Left colon (tissue), 2 donors: ENCODE measurements at regions not wholly inside any gene's neighbourhood (a gene's known extent, or its start where the extent isn't known, plus 50 kb on each side); places are given as distances from the start of the nearest gene placed in this dataset.
"Not testable (repeated sequence)": the region's sequence is repeated elsewhere in the genome, so short reads cannot be mapped to it uniquely, and the experiment has no call there.

Source experiments
- ATAC-seq: fragments of 200-7000 bp; cut with Tn5 transposase; one replicate; pipeline ENCODE4 v1.9.1; 2020; ENCODE audit warnings: mild to moderate bottlenecking, moderate library complexity
- DNase-seq, 2 donors: peaks; one replicate each; pipeline ENCODE4 v3.0.0-alpha.2; 2020
- intact Hi-C, 2 donors: fragments of 100-400 bp; cut with DNase I in 1 of 2; cut with micrococcal nuclease in 1 of 2; formaldehyde crosslinking; loops; one replicate each; pipeline versions ENCODE4 v1.11.2 to v1.14.0; 2022; cut with DNase I, micrococcal nuclease
- donor health status: DM: no; HTN: no; CAD: no.
- donor health status: DM: yes; HTN: yes; CAD: no.

DNA sequence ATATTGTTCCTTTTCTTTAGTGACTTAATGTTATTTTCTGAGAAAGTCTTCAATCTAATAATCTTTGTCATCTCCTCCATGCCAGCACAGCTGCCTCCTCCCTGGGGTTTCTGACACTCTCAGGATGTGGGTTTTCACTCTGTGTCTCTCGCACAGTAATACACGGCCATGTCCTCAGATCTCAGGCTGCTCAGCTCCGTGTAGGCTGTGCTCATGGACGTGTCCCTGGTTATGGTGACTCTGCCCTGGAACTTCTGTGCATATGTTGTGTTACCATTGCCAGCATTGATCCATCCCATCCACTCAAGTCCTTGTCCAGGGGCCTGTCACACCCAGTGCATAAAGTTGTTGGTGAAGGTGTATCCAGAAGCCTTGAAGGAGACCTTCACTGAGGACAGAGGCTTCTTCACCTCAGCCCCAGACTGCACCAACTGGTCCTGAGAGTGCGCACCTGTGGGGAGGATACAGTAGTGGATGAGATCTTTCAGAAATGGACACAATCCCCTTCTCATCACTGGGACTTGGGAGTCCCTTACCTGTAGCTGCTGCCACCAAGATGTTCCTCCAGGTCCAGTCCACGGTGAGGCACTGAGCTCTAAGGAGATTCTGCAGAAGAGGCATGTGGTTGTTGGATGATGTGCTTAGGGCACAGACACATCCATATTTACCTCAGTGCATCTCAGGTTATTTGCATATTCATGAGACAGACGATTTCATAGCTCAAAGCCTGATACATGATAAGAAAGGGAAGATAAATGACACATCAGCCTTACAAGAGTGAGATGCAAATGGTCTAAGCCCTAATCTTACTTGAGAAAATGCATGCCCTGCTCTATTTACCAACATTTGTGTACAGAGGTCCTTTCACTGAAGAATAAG is 114.7 kb downstream of the OR4M2 start:
- intact Hi-C loops, DNase-seq, ATAC-seq: not testable (repeated sequence)

GRCh38 chr15:22196423-22196822 is 116.1 kb downstream of the OR4M2 start:
- DNase-seq, intact Hi-C loops, ATAC-seq: not testable (repeated sequence)

- DNase-seq, intact Hi-C loops, ATAC-seq: not testable (repeated sequence)
Observed at GRCh38 chr15:22200417-22200816, 120.1 kb downstream of the OR4M2 start.

DNA sequence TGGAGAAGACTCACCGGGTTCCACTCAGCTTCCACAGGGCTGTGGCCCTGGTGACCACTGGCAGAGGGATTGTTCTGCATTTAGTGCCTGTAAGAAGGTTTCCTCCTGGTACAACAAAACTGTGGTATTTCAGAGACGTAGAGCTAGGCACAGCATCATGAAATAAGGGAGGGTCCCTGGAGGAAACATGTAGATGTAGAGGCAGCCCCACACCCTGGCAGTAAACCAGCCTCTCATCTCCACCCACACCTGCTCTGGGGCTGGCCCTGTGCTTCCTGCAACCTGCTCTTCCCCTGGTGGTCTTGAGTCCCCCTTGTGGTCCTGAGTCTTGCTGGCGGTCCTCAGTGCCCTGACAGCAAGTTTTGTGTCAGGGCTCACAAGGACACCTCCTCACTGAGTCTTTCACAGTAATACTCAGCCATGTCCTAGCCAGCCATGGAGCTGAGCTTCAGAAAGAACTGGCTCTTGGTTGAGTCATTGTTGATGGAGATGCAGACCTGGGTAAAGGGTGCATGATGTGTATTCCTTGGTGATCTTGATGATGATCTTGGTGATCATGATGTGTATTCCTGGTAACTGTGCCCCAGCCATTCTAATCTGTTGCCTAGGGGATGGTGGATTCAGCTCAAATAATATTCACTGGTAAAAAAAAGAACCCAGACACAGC is 121.8 kb downstream of the OR4M2 start:
- intact Hi-C loops, ATAC-seq, DNase-seq: not testable (repeated sequence)

- intact Hi-C loops, DNase-seq, ATAC-seq: not testable (repeated sequence)
Observed at GRCh38 chr15:22203208-22203607, 122.9 kb downstream of the OR4M2 start.

DNA sequence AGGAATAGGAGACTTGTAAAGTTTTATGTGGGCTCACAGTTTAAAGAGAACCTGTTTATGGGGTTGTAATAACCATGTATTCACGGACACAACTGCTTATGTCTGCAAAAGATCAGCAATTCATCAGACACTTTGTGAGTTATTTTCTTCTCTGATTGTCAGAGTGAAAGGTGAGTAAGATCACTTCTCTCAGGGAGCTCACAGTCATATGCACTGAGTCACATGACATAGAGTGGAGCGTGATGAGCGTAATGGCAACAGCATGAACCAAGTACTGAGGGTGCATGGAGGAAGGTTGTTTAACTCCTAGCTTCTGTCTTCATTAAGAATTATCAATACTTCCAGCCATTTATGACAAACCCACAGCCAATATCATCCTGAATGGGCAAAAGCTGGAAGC is 128.8 kb downstream of the OR4M2 start:
- DNase-seq, ATAC-seq, intact Hi-C loops: not testable (repeated sequence)

DNA sequence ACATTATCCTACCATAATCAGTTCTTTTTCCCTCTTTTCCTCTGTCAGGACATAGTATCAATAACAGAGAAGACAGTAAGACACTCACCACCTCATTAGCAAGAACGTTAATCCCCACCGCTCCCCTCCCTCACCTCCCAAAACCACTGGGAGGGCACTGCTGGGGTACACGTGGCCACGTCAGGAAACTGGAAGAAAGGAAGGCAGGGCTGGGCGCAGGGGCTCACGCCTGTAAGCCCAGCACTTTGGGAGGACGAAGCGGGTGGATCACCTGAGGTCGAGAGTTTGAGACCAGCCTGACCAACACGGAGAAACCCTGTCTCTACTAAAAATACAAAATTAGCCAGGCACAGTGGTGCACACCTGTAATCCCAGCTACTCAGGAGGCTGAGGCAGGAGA is 142.3 kb downstream of the OR4M2 start:
- intact Hi-C loops, DNase-seq, ATAC-seq: not testable (repeated sequence)

- intact Hi-C loops, result no loop called here
- ATAC-seq (peak; percentile 59), DNase-seq (peak; percentile 6 to 20)
Observed at GRCh38 chr15:22224241-22224671, 143.9 kb downstream of the OR4M2 start.

GRCh38 chr15:22224961-22225360 is 144.6 kb downstream of the OR4M2 start:
- ATAC-seq, intact Hi-C loops: not testable (repeated sequence)
- DNase-seq, result peak in 1 of 2 donors; percentile 20

DNA sequence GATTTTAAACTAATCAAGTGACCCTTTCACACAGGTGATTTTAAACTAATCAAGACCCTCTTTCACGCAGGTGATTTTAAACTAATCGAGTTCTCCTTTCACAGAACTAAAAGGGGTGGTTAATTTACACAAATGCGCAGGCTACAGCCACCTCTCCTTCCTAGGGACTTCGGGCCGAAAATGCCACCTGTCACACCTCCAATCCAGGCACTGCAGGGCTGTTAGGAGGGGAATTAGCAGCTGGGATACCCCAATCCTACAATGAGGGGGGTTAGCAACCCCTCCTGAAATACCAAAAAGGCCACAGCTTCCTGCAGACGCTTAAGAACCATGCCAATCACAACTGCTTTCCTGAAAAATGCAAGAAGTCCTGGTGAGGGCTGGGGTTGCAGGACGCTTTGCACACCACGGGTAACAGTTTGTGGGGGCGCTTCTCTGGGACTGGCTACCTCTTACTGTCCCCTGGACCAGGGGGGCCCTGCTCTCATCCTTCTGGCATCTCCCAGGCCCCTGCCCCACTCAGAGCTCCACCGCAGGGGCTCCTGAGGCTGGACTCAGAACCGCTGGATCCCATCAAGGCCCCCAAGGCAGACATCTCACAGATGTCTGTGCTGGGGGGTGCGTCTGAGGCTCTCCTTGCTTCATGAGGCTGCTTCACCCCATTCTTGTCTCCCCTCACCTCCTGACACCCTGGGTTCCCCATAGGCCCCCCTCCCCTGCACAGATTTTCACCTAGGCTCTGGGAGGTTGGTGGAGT is 145.9 kb downstream of the OR4M2 start:
- intact Hi-C loops, result no loop called here
- DNase-seq (peak in 1 of 2 donors; percentile 23), ATAC-seq (no peak)

DNA sequence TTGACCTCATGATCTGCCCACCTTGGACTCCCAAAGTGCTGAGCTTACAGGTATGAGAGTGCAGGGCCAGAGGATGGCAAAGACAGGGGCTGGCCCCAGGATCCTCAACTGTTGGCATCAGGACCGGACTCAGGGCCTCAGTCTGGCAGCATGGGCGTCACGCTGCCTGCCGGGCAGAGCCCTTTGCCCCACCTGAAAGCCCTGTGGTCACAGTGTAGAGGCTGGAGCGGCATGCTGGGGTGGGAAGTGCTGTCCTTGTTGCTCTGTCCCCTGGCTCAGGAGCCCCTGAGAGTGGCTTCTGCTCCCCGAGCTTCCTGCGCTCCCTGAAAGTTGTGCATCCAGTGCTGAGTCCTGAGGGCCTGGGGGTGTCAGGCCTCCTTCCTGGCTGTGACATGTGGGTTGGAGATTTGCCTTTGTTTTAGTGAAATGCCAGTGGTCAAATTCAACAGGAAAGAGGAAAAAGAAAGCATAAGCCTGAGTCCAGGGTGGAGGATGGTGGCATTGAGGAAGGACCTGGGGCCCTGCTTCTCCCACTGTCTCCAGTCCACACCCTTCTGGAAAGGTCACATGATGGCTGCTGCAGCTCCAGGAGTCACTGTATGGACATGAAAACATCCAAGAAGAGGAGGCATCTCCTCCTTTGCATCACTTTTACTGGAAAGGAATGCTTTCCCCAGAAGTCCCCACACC is 147.2 kb downstream of the OR4M2 start:
- DNase-seq (no peak), ATAC-seq (no peak)
- intact Hi-C loops, result no loop called here

GRCh38 chr15:22228101-22228762 is 147.9 kb downstream of the OR4M2 start:
- intact Hi-C loops, result no loop called here
- no peak for ATAC-seq
- no peak for DNase-seq

DNA sequence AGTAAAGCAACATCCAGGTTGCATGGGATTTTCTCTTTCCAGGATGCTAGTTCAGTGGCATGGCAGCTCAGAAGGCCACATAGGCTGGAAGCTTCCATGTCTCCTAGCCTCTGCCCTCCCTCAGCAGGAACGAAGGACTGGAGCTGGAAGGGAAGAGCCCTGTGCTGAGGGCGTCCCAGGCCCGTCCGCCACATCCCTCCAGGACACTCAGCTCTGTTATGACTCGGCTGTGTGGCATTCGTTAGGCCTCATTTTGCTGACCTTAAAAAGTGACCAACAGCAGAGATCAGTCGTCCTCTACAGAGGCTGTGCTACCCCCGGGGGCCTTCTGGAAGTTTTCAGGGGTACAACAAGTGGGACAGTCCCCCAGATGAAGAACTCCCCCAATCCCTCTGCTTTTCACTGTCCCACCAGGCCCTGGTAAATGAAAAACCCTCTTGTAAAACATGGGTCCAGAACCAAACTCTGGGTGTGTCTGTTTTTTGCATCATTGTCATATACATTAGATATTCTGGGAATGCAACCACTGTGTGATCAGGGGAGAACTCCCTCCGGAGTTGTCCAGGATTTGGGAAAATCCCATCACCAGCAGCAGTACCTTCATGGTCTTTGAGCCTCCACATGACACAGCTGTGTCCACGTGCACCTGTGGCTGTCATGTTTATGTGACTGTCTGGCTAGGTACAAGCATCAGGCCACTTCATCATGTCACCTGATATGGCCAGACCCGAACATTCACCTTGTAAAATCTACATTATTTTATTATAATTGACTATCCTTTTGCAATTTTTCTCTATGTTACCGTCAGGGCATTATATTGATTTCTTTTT is 149.9 kb downstream of the OR4M2 start:
- intact Hi-C loops, result no loop called here
- no peak for ATAC-seq
- no peak for DNase-seq

- no peak for DNase-seq
- intact Hi-C loops, result no loop called here
- no peak for ATAC-seq
Observed at GRCh38 chr15:22231603-22232002, 151.3 kb downstream of the OR4M2 start.

- no peak for ATAC-seq
- intact Hi-C loops, result no loop called here
- DNase-seq, result no peak
Observed at GRCh38 chr15:22232675-22233074, 152.3 kb downstream of the OR4M2 start.

GRCh38 chr15:22235261-22235930 is 155.1 kb downstream of the OR4M2 start:
- DNase-seq, ATAC-seq, intact Hi-C loops: not testable (repeated sequence)

DNA sequence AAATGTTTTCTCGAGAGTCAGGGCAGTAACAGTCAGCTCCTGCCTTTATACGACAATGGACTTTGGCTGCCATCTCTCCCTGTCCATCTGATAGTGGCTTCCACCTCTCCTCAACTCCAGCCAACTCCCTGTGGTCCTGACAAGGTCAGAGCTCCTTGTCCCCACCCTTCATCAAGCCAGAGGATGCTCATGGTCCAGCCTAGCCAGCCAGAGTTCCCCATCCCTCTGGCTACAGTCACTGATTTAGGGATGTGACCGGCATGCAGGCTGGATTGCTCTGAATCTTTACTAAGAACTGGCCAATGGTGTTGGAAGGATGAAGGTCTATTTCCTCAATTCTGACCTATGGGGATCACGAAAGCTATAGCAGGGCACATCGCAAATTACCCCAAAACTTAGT is 156.1 kb downstream of the OR4M2 start:
- no peak for ATAC-seq
- intact Hi-C loops, result no loop called here
- no peak for DNase-seq
